Endothelial cell (in vitro differentiated cells): ENCODE measurements at regions not wholly inside any gene's neighbourhood (a gene's known extent, or its start where the extent isn't known, plus 50 kb on each side); places are given as distances from the start of the nearest gene placed in this dataset.

Source experiments
- DNase-seq: peaks from one replicate; pipeline ENCODE4 v3.0.0; 2021; ENCODE audit warnings: low spot score
- H3K27ac Mint-ChIP-seq: one replicate; pipeline ENCODE4 v1.8.0; 2021; ENCODE audit warnings: mixed read lengths, inconsistent platforms; ENCODE audit not compliant: unreplicated experiment
- H3K27me3 Mint-ChIP-seq: one replicate; pipeline ENCODE4 v1.8.0; 2021; ENCODE audit warnings: mild to moderate bottlenecking, moderate library complexity, mixed read lengths, inconsistent platforms; ENCODE audit not compliant: unreplicated experiment
- H3K36me3 Mint-ChIP-seq: one replicate; pipeline ENCODE4 v1.8.0; 2021; ENCODE audit warnings: mild to moderate bottlenecking, low read depth, mixed read lengths, inconsistent platforms; ENCODE audit not compliant: unreplicated experiment
- H3K4me1 Mint-ChIP-seq: one replicate; pipeline ENCODE4 v1.8.0; 2021; ENCODE audit warnings: mild to moderate bottlenecking, mixed read lengths, inconsistent platforms; ENCODE audit not compliant: unreplicated experiment
- H3K4me3 Mint-ChIP-seq: one replicate; pipeline ENCODE4 v1.8.0; 2021; ENCODE audit warnings: mild to moderate bottlenecking, mixed read lengths, inconsistent platforms; ENCODE audit not compliant: unreplicated experiment
- H3K9me3 Mint-ChIP-seq: one replicate; pipeline ENCODE4 v1.8.0; 2021; ENCODE audit warnings: mixed read lengths, inconsistent platforms; ENCODE audit not compliant: unreplicated experiment
- TF ChIP-seq, protein P1 (sequence below): fragments of 200-600 bp; sonication (generic); IDR thresholded peaks from one replicate; pipeline ENCODE4 v1.5.0; 2021; ENCODE audit warnings: antibody characterized with exemption; ENCODE audit not compliant: unreplicated experiment

DNA sequence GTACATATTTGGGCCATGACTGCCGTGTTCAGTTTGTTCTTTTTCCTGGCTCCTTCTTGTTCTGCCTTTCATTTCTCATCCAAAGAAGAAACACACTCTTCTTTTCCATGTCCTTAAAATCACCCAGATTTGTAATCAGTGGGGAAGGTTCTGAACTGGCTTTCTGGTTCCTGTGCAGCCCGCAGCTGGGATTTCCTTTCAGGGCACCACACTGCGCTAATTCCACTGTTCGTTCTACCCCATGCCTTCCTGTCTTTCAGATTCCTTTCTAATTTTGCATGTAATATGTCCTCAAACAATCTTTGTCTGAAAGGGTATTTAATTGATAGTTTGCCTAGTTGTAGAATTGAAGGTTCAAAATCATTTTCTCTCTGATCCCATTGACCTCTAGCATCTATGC, 94.1 kb downstream of the HS1BP3 start:
- H3K27ac Mint-ChIP-seq = no peak overlapping the region

DNA sequence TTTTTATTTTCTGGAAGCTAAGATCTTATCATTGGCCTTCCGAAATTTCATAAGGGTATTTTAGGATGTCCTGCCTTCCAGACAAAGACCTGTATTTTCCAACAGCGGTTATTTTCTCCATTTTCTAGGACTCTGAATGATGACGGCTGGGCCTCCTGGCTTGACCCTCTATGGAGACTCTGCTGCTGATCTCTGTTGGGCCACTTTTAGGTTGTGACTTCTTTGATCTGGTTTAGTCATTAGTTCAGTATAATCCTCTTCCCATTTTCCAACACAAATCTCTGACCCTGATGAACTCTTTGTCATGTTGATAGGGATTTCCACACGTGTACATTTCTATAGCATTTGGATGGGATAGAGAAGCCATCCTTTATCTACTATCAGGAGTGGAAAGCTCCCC, 93.7 kb downstream of the HS1BP3 start:
- TF ChIP-seq, protein P1, sequence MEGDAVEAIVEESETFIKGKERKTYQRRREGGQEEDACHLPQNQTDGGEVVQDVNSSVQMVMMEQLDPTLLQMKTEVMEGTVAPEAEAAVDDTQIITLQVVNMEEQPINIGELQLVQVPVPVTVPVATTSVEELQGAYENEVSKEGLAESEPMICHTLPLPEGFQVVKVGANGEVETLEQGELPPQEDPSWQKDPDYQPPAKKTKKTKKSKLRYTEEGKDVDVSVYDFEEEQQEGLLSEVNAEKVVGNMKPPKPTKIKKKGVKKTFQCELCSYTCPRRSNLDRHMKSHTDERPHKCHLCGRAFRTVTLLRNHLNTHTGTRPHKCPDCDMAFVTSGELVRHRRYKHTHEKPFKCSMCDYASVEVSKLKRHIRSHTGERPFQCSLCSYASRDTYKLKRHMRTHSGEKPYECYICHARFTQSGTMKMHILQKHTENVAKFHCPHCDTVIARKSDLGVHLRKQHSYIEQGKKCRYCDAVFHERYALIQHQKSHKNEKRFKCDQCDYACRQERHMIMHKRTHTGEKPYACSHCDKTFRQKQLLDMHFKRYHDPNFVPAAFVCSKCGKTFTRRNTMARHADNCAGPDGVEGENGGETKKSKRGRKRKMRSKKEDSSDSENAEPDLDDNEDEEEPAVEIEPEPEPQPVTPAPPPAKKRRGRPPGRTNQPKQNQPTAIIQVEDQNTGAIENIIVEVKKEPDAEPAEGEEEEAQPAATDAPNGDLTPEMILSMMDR = no peak
- Mint-ChIP-seq H3K27ac (no peak overlapping the region), H3K36me3 (no peaks in the 10 kb centered on the region), H3K4me1 (peaks cover 31% of the 10 kb centered on the region), H3K4me3 (no peak overlapping the region), H3K27me3 (peaks cover 7% of the 10 kb centered on the region), H3K9me3 (no peaks in the 10 kb centered on the region)
- DNase-seq = no peak

More for the DNA sequence above, 94.1 kb downstream of the HS1BP3 start:
- no peak overlapping the region for H3K4me3 Mint-ChIP-seq
- H3K36me3 Mint-ChIP-seq = no peaks in the 10 kb centered on the region
- no peak for DNase-seq
- peaks cover 10% of the 10 kb centered on the region for H3K27me3 Mint-ChIP-seq
- TF ChIP-seq, protein P1 = no peak
- no peaks in the 10 kb centered on the region for H3K9me3 Mint-ChIP-seq
- H3K4me1 Mint-ChIP-seq = peaks cover 35% of the 10 kb centered on the region

DNA sequence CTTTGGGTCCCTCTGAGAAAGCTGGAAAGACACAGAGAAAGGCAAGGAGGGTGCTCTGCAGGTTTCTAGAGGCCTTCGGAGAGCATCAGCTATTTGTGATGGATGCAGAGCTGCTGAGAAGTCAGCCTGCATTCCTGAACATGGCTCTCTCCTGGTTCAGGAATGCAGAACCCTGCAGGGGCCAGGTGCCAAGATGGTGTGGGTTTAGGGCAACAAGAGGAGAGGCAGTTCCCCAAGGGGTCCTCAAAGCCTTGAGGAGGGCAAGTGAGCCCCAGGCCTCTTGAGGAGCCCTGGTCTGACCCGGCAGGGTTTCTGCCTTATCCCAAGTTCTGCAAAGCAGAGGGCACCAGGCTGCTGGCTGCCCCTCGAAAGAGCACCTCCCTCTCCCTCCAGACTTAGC, 93.3 kb downstream of the HS1BP3 start:
- no peak for DNase-seq
- Mint-ChIP-seq H3K36me3 (no peaks in the 10 kb centered on the region), H3K9me3 (no peaks in the 10 kb centered on the region), H3K27me3 (peaks cover 7% of the 10 kb centered on the region), H3K4me3 (no peak overlapping the region), H3K4me1 (peaks cover 33% of the 10 kb centered on the region), H3K27ac (no peak overlapping the region)
- TF ChIP-seq, protein P1 = no peak

DNA sequence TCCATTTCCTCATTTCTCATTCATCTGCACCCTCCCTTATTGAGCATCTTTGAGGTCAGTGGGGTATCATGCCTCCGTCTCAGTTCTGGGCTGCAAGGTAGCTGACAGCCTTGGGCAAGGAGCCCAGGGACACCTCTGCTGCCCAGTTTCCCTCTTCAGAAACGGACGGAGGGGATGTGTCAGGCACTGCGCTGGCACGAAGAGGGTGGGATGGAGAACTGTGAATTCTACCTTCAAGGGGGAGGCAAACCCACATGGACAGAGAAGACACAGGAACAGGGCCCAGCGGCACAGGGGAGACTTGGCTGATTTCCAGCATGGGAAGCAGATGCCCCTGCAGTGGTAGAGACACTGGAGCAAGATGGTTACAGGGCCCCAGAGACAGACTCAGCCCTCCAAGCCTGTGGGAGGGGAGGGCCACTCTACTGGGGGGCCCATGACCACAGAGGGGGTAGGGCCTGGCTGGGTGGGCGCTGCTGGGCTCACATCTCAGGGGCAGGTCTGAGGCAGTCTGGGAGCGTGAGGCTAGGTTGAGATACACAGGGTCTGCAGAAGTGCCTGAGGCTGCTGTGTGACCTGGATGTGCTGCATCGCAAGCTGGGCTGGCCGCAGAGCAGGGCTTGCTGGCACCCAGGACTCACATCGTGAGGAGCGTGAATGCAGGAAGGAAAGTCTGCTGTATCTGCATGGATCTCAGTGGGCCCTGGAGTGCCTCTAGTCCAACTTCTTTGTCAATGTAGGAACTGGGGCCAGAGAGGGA, 92.3 kb downstream of the HS1BP3 start:
- DNase-seq = no peak
- no peak overlapping the region for H3K4me3 Mint-ChIP-seq
- peaks cover 7% of the 10 kb centered on the region for H3K27me3 Mint-ChIP-seq
- H3K36me3 Mint-ChIP-seq = no peaks in the 10 kb centered on the region
- TF ChIP-seq, protein P1 = no peak
- no peak overlapping the region for H3K27ac Mint-ChIP-seq
- peaks cover 34% of the 10 kb centered on the region for H3K4me1 Mint-ChIP-seq
- H3K9me3 Mint-ChIP-seq = no peaks in the 10 kb centered on the region

GRCh38 chr2:20559277-20559676, 91.6 kb downstream of the HS1BP3 start:
- TF ChIP-seq, protein P1 = no peak
- Mint-ChIP-seq H3K4me1 (peaks cover 34% of the 10 kb centered on the region), H3K9me3 (no peaks in the 10 kb centered on the region), H3K27me3 (peaks cover 9% of the 10 kb centered on the region), H3K36me3 (no peaks in the 10 kb centered on the region), H3K4me3 (no peak overlapping the region), H3K27ac (no peak overlapping the region)
- DNase-seq = no peak
